ENCODE measurements at regions not wholly inside any gene's neighbourhood (a gene's known extent, or its start where the extent isn't known, plus 50 kb on each side); places are given as distances from the start of the nearest gene placed in this dataset.
"Not testable (repeated sequence)": the region's sequence is repeated elsewhere in the genome, so short reads cannot be mapped to it uniquely, and the experiment has no call there.

DNA sequence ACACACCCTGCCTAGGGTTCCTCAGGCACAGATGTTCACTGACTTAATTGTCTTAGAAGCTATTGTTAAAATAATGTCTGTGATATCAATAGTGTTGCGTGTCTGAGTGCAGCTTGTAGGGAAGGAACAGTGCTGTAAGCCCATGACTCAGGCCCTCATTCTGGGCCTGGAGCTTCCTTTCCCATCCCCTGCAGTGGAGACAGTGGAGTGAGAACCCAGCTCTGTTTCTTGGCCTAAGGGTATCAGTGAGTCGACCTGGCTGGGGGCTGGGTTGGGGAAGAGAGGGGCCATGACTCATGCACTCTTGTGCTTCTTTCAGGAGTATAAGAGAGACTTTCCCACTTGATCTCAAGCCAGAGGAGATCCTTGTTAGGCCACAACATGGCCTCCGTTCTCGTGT, 106.8 kb downstream of the HRH4 start:
- no peak for DNase-seq

DNA sequence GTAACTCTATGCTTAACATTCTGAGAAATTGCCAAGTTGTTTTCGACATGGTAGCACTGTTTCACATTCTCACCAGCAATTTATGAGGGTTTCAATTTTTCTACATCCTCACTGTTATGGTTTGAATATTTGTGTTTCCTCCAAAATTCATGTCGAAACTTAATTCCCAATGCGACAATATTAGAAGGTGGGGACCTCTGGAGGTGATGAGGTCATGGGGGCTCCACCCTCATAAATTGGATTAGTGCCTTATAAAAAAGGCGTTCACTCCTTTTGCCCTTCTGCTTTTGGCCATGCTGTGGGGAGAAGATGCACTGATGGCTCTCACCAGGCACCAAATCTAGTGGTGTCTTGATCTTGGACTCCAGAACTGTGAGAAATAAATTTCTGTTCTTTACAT, 110.3 kb downstream of the HRH4 start:
- DNase-seq, result no peak

- DNase-seq, result no peak
Observed at GRCh38 chr18:24582771-24583170, 122.3 kb downstream of the HRH4 start.

DNA sequence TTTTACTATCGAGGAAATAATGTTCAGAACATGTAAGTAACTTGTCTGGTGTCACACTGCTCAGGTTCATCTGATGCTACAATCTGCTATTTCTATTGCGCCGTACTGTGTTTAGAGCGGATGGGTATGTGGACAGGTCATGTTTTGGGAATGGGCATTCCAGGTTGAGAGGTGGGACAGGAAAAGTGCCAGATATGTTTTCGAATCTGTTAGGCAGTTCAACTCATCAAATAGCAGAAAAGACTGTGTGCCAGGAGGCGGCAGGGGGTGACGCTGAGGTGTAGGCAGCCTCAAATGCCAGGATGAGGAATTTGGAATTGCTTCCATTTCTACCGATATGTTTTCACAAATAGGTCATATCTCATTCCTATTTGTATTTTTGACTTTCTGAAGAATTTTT, 123.8 kb downstream of the HRH4 start:
- DNase-seq, result no peak

DNA sequence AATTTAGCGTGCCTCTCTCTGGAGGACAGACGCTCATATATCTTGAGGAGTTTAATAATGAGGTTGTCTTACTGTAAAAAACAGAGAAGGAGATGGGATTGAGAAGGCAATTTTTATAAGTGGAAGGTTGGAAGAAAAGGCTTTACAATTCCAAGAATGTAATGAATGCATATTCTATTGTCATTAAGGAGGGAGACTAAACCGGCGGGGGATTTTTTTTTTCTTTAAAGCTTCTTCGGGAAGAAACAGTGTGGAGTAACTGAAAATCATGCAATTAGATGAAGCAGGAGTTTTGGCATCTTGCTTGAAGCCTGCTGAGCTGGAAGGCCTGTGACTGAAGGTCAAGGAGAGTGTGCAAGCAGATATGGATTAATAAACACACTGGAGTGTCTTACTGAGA, 124.4 kb downstream of the HRH4 start:
- DNase-seq, result no peak

GRCh38 chr18:24585996-24586566, 125.6 kb downstream of the HRH4 start:
- DNase-seq, result no peak

DNA sequence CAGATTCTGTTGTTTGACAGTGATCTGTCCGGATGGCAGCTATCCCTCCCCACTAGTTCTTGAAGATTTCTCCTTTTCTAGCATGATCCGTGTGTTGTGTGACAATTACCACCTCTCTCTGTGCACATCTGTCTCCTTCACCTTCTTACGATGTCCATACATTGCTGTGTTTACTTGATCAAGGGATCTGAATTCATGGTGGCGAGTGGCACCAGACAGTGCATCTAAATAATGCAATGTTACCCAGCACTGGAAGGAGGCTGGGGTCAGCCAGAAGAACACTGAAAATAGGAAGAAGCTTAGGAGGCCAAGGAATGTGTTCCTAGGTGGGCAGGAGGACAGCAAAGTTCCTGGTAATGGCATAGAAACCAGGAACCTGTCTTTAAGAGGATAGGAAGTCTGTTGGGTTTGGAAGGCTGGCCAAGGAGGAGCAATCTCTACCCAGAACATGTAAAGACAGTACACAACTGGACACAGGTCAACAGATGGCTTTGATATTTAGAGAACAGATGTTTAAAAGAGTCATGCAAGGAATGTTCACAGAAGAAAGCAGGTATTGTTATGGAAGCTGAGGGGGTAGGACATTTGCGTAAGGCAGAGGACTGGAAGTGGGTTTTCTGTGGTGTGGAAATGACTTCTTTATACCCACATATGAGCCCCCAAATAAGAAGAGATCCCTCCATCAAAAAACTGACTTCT, 126.4 kb downstream of the HRH4 start:
- no peak for DNase-seq

- DNase-seq, result no peak
Observed at GRCh38 chr18:24588440-24588839, 128.0 kb downstream of the HRH4 start.

DNA sequence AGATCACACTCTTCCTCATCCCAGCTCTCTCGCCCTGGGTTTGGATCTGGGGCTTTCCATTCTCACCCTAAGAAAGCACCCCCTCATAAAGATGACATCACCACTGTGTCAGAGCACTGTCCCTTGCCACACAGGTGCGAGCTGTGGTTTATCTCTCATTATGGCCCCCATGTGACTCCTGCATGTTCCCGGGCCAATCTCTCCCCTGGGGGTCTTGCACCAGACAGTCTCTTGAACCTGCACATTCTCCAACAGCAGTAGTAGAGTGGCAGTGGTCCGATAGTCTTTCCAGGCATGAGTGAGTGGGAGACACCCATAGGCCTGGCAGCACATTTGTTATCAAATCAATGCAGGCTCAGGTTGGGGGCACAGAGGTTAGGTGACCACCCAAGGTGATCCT, 130.5 kb downstream of the HRH4 start:
- DNase-seq, result no peak

GRCh38 chr18:24593401-24593800, 133.0 kb downstream of the HRH4 start:
- no peak for DNase-seq

DNA sequence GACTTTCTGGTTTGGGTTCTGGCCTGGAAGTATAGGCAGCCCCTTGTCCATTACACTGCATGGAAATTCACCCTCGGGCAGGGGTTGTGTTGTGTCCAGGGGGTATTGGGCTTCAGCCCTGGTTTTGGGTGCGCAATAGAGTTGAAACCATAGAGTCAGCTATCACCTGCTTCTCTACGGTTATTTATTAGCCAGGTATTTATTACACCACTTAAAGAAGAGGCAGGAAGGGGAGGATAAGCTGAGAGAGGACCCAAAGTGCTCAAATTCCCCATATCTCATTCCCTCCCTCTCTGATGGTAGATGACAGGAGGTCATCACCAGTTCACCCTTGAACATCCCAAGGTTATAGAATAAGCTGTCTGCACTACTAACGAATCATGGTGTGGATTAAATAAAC, 133.4 kb downstream of the HRH4 start:
- DNase-seq, result no peak

GRCh38 chr18:24595561-24596031, 135.2 kb downstream of the HRH4 start:
- DNase-seq, result no peak

DNA sequence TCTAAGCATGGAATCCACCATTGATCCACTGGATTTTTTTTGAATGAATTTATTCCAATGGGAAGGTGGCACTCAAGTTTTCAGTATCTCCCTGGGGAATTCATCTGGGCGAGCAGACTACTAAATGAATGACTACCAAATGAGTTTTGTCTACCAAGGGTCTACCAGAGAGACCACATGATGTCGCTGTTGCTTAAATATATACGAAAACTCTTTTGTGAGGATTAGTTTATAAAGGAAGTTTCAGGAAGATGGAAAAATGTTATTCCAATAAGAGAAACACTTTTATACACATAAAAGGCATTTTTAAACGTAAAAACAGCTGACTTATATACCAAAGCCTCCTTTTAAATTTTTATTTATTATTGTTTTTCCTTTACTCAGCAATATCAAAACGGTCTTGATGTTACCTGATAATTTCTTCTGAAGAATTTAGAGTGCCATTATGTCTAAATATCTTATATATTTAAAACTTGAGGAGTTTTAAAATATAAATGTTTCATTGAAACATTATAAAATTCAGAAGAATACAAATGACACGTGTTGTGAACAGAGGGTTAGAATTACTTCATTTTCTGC, 139.7 kb downstream of the HRH4 start:
- peak; percentile 5 for DNase-seq

GRCh38 chr18:24601585-24601984, 141.1 kb downstream of the HRH4 start:
- DNase-seq, result no peak

DNA sequence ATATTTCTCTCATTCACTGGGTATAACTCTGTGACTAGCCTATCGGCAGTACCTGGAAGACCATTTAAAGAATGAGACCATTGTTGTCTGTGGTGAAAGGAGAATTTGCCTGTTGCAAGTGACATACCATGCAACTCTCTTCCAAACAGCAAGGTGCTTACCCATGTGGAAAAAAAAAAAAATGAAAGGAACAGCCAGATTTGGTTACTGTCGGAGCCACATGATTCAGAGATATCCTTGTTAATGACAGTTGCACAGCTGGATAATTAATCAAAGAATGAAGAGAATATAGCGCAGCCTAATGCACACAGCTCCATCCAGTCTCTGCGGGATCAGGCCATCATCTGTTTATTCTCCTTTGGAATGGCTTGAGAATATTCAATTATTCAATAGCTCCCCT, 141.8 kb downstream of the HRH4 start:
- DNase-seq, result no peak

- no peak for DNase-seq
Observed at GRCh38 chr18:24603151-24603550, 142.7 kb downstream of the HRH4 start.

- no peak for DNase-seq
Observed at GRCh38 chr18:24605444-24605843, 145.0 kb downstream of the HRH4 start.

DNA sequence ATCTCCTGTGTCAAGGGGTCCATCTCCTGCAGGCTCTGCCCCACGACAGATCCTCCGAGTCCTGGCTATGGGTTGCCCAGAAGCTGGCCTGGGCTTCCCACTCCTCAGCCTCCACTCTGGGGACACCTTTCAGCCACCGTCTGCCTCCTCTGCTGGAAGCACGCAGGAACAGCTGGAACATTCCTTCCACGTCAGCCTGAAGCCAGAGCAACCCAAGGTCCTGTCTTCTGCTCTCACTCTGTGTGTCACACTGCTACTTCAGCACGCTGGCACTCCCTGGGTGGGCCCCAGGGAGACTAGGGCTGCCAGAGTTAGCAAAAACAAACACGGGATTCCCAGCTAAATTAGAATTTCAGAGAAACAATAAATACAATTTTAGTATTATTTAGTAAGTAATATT, 148.8 kb downstream of the HRH4 start:
- no peak for DNase-seq

- DNase-seq, result no peak
Observed at GRCh38 chr18:24611075-24611474, 150.6 kb downstream of the HRH4 start.

DNA sequence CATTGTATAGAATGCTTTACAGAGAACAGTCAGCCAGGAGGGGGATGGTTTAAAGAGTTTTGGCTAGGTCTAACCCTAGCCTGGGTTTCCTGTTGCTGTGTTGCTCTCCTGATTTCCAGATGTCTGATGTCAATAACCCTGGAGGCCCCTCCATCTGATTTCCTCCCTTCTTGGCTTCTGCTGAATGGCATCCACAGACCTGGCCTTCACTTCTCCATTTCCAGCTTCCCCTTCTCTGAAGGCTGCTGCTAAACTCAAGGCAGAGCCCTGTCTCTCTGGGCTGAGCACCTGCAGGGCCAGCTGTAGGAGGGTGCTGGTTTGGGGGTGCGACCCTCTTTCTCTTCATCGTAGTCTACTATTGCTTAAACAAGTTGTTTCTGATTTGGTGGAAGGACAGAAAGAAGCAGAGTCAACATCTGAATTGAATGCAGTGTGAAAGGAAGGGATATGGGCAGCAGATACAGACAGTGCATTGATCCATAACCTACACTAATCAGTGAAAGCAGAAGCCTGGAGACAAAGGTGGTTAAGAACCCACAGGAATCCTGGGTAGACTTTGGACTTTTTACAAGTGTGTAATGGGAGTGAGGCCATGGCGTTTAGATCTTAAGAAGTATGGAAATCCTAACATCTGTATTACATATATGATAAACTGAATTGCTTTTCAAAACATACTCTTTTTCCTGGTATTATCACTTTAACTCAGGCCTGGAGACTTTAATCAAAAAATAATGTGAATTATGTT, 153.6 kb downstream of the HRH4 start:
- no peak for DNase-seq

- DNase-seq, result no peak
Observed at GRCh38 chr18:24616653-24617052, 156.2 kb downstream of the HRH4 start.

GRCh38 chr18:24624421-24624820, 164.0 kb downstream of the HRH4 start:
- not testable (repeated sequence) for DNase-seq

DNA sequence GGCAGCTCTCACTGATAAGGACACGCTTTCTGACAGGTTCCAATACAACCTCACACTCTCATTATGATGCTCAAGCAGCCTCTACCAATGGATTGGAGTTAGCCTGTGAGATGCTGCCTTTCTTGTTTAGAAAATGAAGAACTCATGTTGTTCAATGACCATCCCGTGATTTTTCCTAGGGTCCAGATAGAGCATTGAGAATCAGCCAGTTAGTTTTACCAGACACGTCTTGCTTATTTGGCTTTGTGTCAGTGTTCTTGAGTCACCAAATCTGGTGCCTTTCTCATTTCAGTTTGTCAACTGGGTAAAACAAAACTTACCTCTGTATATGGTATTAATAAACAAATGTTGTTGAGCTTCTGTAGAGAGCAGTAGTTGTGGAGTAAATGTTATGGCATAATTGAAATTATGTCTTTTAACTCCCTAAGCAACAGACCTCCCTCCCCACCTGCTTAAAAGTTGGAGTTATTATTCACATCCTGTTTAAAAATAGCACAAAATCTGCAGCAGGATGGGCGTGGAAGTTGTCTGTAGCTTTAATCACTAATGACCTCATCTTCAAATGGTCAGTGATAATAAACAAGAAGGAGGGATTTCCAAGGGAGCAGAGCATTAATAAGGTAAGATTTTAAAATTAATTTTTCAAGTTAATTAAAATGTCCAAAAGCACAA, 167.3 kb downstream of the HRH4 start:
- no peak for DNase-seq

All from CD4-positive, alpha-beta T cell treated with Interleukin-17A for 4 hours (primary cell).